Pancreas (tissue), 10 donors: ENCODE measurements at regions not wholly inside any gene's neighbourhood (a gene's known extent, or its start where the extent isn't known, plus 50 kb on each side); places are given as distances from the start of the nearest gene placed in this dataset.
A peak's percentile ranks its signal among the peaks of the same experiment; 100 is the strongest.

Experiments
- ATAC-seq, 4 donors: fragments of 200-7000 bp; cut with Tn5 transposase; one replicate each; pipeline versions ENCODE4 v1.8.0 to v1.9.1; 2020; ENCODE audit warnings: mild to moderate bottlenecking in 4 of 4, moderate library complexity in 4 of 4
- DNase-seq, 6 donors: peaks; one replicate each; pipeline ENCODE4 v3.0.0-alpha.2; 2020
- FAIRE-seq: peaks from 2 replicates; lab custom pipeline; 2012; peaks lifted over from hg19 to GRCh38; lab: Jason Lieb, UNC
- H3K27ac ChIP-seq, 4 donors: fragments of 200-600 bp; sonication (generic); 1 replicate in 3 of 4; 2 replicates in 1 of 4; pipeline versions ENCODE4 v1.5.0 to v1.8.0; 2020
- H3K27me3 ChIP-seq, 4 donors: fragments of 200-600 bp; one replicate each; pipeline ENCODE4 v1.8.0; 2021
- H3K36me3 ChIP-seq, 3 donors: fragments of 200-600 bp; sonication (generic) in 1 of 3; one replicate each; pipeline versions ENCODE4 v1.5.0 to v1.8.0; 2020 to 2021
- H3K4me1 ChIP-seq, 3 donors: fragments of 200-600 bp; one replicate each; pipeline ENCODE4 v1.8.0; 2021
- H3K4me3 ChIP-seq, 4 donors: fragments of 200-600 bp; sonication (generic) in 2 of 4; one replicate each; pipeline versions ENCODE4 v1.5.0 to v1.8.0; 2020 to 2021
- H3K9me3 ChIP-seq, 4 donors: fragments of 200-600 bp; one replicate each; pipeline ENCODE4 v1.8.0; 2021
- CTCF ChIP-seq, 4 donors: fragments of 200-600 bp; sonication (generic) in 3 of 4; IDR thresholded peaks; one replicate each; pipeline versions ENCODE4 v1.5.0 to v1.8.0; 2021; ENCODE audit warnings: antibody characterized with exemption in 4 of 4
- WGBS, 2 donors: extraction: QIAGEN DNeasy Blood & Tissue Kit; methylation state at CpG; one replicate each; pipeline ENCODE4 v1.1.7; 2013; 5-methylcytosine and 5-hydroxymethylcytosine counted together
- intact Hi-C, 3 donors: fragments of 100-400 bp; cut with DNase I; formaldehyde crosslinking; loops; one replicate each; pipeline versions ENCODE4 v1.11.1 to v1.14.2; 2022
- donor health status: healthy with polysubstance abuse.
- donor health status: DM: no; HTN: no; CAD: no; lungs with moderate emphysema.
- donor health status: DM: no; HTN: no; CAD: no.
- donor health status: control.
- donor health status: control.
- donor health status: Bipolar disorder and iron deficiency.
- donor health status: DM: yes; HTN: yes; CAD: no.
- donor health status: DM: no; HTN: no; CAD: no.
- donor health status: DM: no; HTN: no; CAD: no.
- donor health status: DM: yes; HTN: yes; CAD: no.

- intact Hi-C loops, result no loop called here
- TF ChIP-seq CTCF (IDR thresholded peaks at IDR 0.05), result no peak
- ATAC-seq, result no peak
- Histone ChIP-seq H3K27ac (no peak overlapping the region), H3K36me3 (no peaks in the 10 kb centered on the region), H3K4me3 (no peak overlapping the region), H3K9me3 (no peaks in the 10 kb centered on the region), H3K27me3 (no peaks in the 10 kb centered on the region), H3K4me1 (no peaks in the 10 kb centered on the region)
- WGBS, 2 donors, result 86 to 88% methylated on average over 9 of the region's 9 CpGs
- DNase-seq, result peak in 2 of 6 donors; percentile 2 to 12
- FAIRE-seq, result no peak
Observed at GRCh38 chr6:170114187-170114945, 176.5 kb downstream of the DLL1 start.

GRCh38 chr6:170113141-170113540 lies 177.7 kb downstream of the DLL1 start:
- no peak overlapping the region for H3K4me3 ChIP-seq
- H3K27ac ChIP-seq, result no peak overlapping the region
- no peaks in the 10 kb centered on the region for H3K27me3 ChIP-seq
- H3K36me3 ChIP-seq, result no peaks in the 10 kb centered on the region
- DNase-seq (peak in 1 of 6 donors; percentile 12), FAIRE-seq (no peak), ATAC-seq (no peak)
- H3K4me1 ChIP-seq, result no peaks in the 10 kb centered on the region
- H3K9me3 ChIP-seq, result no peaks in the 10 kb centered on the region
- TF ChIP-seq CTCF (IDR thresholded peaks at IDR 0.05), result no peak
- 91 to 95% methylated on average over 3 of the region's 3 CpGs for WGBS, 2 donors
- intact Hi-C loops, result no loop called here

GRCh38 chr6:170112583-170112860 lies 178.4 kb downstream of the DLL1 start:
- no peaks in the 10 kb centered on the region for H3K9me3 ChIP-seq
- no peaks in the 10 kb centered on the region for H3K4me1 ChIP-seq
- H3K27ac ChIP-seq, result no peak overlapping the region
- DNase-seq (peak in 2 of 6 donors; percentile 17 to 19), FAIRE-seq (no peak), ATAC-seq (no peak)
- no peak for TF ChIP-seq CTCF (IDR thresholded peaks at IDR 0.05)
- intact Hi-C loops, result no loop called here
- H3K4me3 ChIP-seq, result no peak overlapping the region
- no peaks in the 10 kb centered on the region for H3K27me3 ChIP-seq
- 90 to 93% methylated on average over 4 of the region's 4 CpGs for WGBS, 2 donors
- H3K36me3 ChIP-seq, result no peaks in the 10 kb centered on the region

- no peaks in the 10 kb centered on the region for H3K27me3 ChIP-seq
- no peaks in the 10 kb centered on the region for H3K9me3 ChIP-seq
- no peak overlapping the region for H3K4me3 ChIP-seq
- no peaks in the 10 kb centered on the region for H3K4me1 ChIP-seq
- H3K27ac ChIP-seq, result no peak overlapping the region
- FAIRE-seq (no peak), DNase-seq (peak in 3 of 6 donors; percentile 5 to 33 (median 33)), ATAC-seq (no peak)
- 77 to 86% methylated on average over 19 of the region's 19 CpGs for WGBS, 2 donors
- intact Hi-C loops, result no loop called here
- no peaks in the 10 kb centered on the region for H3K36me3 ChIP-seq
- no peak for TF ChIP-seq CTCF (IDR thresholded peaks at IDR 0.05)
Observed at GRCh38 chr6:170111816-170112582, 178.9 kb downstream of the DLL1 start.
